ENCODE measurements at regions not wholly inside any gene's neighbourhood (a gene's known extent, or its start where the extent isn't known, plus 50 kb on each side); places are given as distances from the start of the nearest gene placed in this dataset.

DNA sequence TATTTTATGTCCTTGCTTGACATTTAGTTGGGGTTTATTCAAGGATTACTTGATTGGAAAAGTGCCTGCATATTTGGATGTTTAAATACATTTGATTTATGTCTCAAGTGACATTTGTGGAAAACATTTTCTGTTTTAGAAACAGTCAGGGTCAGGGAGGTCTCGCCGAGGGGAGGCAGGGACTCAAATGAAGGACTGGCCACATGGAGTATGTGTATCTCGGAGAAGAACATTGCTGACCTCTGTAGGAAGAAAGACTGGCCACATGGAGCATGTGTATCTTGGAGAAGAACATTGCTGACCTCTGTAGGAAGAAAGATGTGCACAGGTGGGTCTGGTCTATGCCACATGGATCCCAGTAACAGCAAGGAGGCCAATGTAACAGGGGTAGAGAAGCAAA, 233.6 kb downstream of the TRIML1 start:
- TF ChIP-seq, protein P1, sequence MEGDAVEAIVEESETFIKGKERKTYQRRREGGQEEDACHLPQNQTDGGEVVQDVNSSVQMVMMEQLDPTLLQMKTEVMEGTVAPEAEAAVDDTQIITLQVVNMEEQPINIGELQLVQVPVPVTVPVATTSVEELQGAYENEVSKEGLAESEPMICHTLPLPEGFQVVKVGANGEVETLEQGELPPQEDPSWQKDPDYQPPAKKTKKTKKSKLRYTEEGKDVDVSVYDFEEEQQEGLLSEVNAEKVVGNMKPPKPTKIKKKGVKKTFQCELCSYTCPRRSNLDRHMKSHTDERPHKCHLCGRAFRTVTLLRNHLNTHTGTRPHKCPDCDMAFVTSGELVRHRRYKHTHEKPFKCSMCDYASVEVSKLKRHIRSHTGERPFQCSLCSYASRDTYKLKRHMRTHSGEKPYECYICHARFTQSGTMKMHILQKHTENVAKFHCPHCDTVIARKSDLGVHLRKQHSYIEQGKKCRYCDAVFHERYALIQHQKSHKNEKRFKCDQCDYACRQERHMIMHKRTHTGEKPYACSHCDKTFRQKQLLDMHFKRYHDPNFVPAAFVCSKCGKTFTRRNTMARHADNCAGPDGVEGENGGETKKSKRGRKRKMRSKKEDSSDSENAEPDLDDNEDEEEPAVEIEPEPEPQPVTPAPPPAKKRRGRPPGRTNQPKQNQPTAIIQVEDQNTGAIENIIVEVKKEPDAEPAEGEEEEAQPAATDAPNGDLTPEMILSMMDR (IDR thresholded peaks at IDR 0.05) = no peak
- TF ChIP-seq POLR2A (IDR thresholded peaks at IDR 0.05) = no peak
